Skeletal muscle satellite cell (primary cell): ENCODE measurements at regions not wholly inside any gene's neighbourhood (a gene's known extent, or its start where the extent isn't known, plus 50 kb on each side); places are given as distances from the start of the nearest gene placed in this dataset.

Source experiments
- H3K27me3 ChIP-seq: 2 replicates; pipeline ENCODE4 v1.7.0; 2013; ENCODE audit warnings: low read length; ENCODE audit not compliant: control insufficient read depth, insufficient read depth
- H3K36me3 ChIP-seq: 2 replicates; pipeline ENCODE4 v1.7.0; 2013; ENCODE audit warnings: mild to moderate bottlenecking, control low read depth, low read length; ENCODE audit not compliant: insufficient read depth
- H3K4me1 ChIP-seq: 2 replicates; pipeline ENCODE4 v1.7.0; 2013; ENCODE audit warnings: low read length; ENCODE audit not compliant: control insufficient read depth, insufficient read depth
- H3K4me2 ChIP-seq: 2 replicates; pipeline ENCODE4 v1.7.0; 2013; ENCODE audit warnings: mild to moderate bottlenecking, low read length
- H3K4me3 ChIP-seq: 2 replicates; pipeline ENCODE4 v1.7.0; 2013; ENCODE audit warnings: low read length
- H3K9ac ChIP-seq: 2 replicates; pipeline ENCODE4 v1.7.0; 2013; ENCODE audit warnings: mild to moderate bottlenecking, low read depth, low read length, moderate library complexity
- H3K9me3 ChIP-seq: replicated peaks from 2 replicates; pipeline ENCODE4 v1.7.0; 2013; ENCODE audit warnings: mild to moderate bottlenecking, control low read depth, low read length

- peaks cover 5% of the 10 kb centered on the region for H3K27me3 ChIP-seq
- no peaks in the 10 kb centered on the region for H3K4me1 ChIP-seq
- no peaks in the 10 kb centered on the region for H3K36me3 ChIP-seq
- H3K4me2 ChIP-seq = no peak overlapping the region
- H3K9me3 ChIP-seq = no peaks in the 10 kb centered on the region
- H3K4me3 ChIP-seq = no peak overlapping the region
- no peak overlapping the region for H3K9ac ChIP-seq
Observed at GRCh38 chr12:98296462-98297079, 218.8 kb upstream of the TMPO start.

GRCh38 chr12:98297538-98297937 is 217.9 kb upstream of the TMPO start:
- Histone ChIP-seq H3K9ac (no peak overlapping the region), H3K4me1 (no peaks in the 10 kb centered on the region), H3K4me3 (no peak overlapping the region), H3K4me2 (no peak overlapping the region), H3K27me3 (peaks cover 5% of the 10 kb centered on the region), H3K9me3 (no peaks in the 10 kb centered on the region), H3K36me3 (no peaks in the 10 kb centered on the region)

GRCh38 chr12:98308141-98308540 is 207.2 kb upstream of the TMPO start:
- no peak overlapping the region for H3K4me3 ChIP-seq
- H3K9ac ChIP-seq = no peak overlapping the region
- no peaks in the 10 kb centered on the region for H3K4me1 ChIP-seq
- H3K27me3 ChIP-seq = no peaks in the 10 kb centered on the region
- H3K4me2 ChIP-seq = no peak overlapping the region
- H3K9me3 ChIP-seq = no peaks in the 10 kb centered on the region
- H3K36me3 ChIP-seq = no peaks in the 10 kb centered on the region

GRCh38 chr12:98317939-98318899 is 197.2 kb upstream of the TMPO start:
- H3K4me1 ChIP-seq = no peaks in the 10 kb centered on the region
- H3K27me3 ChIP-seq = peaks cover 8% of the 10 kb centered on the region
- H3K9ac ChIP-seq = no peak overlapping the region
- H3K4me3 ChIP-seq = no peak overlapping the region
- H3K9me3 ChIP-seq = no peaks in the 10 kb centered on the region
- no peak overlapping the region for H3K4me2 ChIP-seq
- H3K36me3 ChIP-seq = no peaks in the 10 kb centered on the region

- Histone ChIP-seq H3K4me3 (no peak overlapping the region), H3K4me2 (no peak overlapping the region), H3K36me3 (no peaks in the 10 kb centered on the region), H3K4me1 (no peaks in the 10 kb centered on the region), H3K9ac (no peak overlapping the region), H3K27me3 (peaks cover 8% of the 10 kb centered on the region), H3K9me3 (no peaks in the 10 kb centered on the region)
Observed at GRCh38 chr12:98319716-98320425, 195.5 kb upstream of the TMPO start.

GRCh38 chr12:98325003-98325402 is 190.4 kb upstream of the TMPO start:
- Histone ChIP-seq H3K36me3 (no peaks in the 10 kb centered on the region), H3K27me3 (peaks cover 6% of the 10 kb centered on the region), H3K4me3 (no peak overlapping the region), H3K4me1 (no peaks in the 10 kb centered on the region), H3K9me3 (no peaks in the 10 kb centered on the region), H3K4me2 (no peak overlapping the region), H3K9ac (no peak overlapping the region)

GRCh38 chr12:98328467-98328866 is 186.9 kb upstream of the TMPO start:
- Histone ChIP-seq H3K9ac (no peak overlapping the region), H3K36me3 (no peaks in the 10 kb centered on the region), H3K9me3 (no peaks in the 10 kb centered on the region), H3K4me2 (no peak overlapping the region), H3K27me3 (peaks cover 4% of the 10 kb centered on the region), H3K4me3 (no peak overlapping the region), H3K4me1 (no peaks in the 10 kb centered on the region)

- Histone ChIP-seq H3K9me3 (no peaks in the 10 kb centered on the region), H3K4me1 (no peaks in the 10 kb centered on the region), H3K4me2 (no peak overlapping the region), H3K4me3 (no peak overlapping the region), H3K36me3 (no peaks in the 10 kb centered on the region), H3K9ac (no peak overlapping the region), H3K27me3 (peaks cover 4% of the 10 kb centered on the region)
Observed at GRCh38 chr12:98329589-98329988, 185.8 kb upstream of the TMPO start.

- no peaks in the 10 kb centered on the region for H3K36me3 ChIP-seq
- no peak overlapping the region for H3K4me2 ChIP-seq
- H3K9ac ChIP-seq = no peak overlapping the region
- no peaks in the 10 kb centered on the region for H3K9me3 ChIP-seq
- peaks cover 10% of the 10 kb centered on the region for H3K27me3 ChIP-seq
- no peak overlapping the region for H3K4me3 ChIP-seq
- no peaks in the 10 kb centered on the region for H3K4me1 ChIP-seq
Observed at GRCh38 chr12:98332642-98333041, 182.7 kb upstream of the TMPO start.

- Histone ChIP-seq H3K4me3 (no peak overlapping the region), H3K36me3 (no peaks in the 10 kb centered on the region), H3K27me3 (peaks cover 7% of the 10 kb centered on the region), H3K4me2 (no peak overlapping the region), H3K9me3 (no peaks in the 10 kb centered on the region), H3K4me1 (no peaks in the 10 kb centered on the region), H3K9ac (no peak overlapping the region)
Observed at GRCh38 chr12:98334768-98335167, 180.6 kb upstream of the TMPO start.

GRCh38 chr12:98341026-98341425 is 174.4 kb upstream of the TMPO start:
- H3K4me3 ChIP-seq = no peak overlapping the region
- no peaks in the 10 kb centered on the region for H3K36me3 ChIP-seq
- H3K9me3 ChIP-seq = no peaks in the 10 kb centered on the region
- H3K27me3 ChIP-seq = peaks cover 7% of the 10 kb centered on the region
- H3K9ac ChIP-seq = no peak overlapping the region
- H3K4me1 ChIP-seq = peaks cover 5% of the 10 kb centered on the region
- no peak overlapping the region for H3K4me2 ChIP-seq
